K562 (cell line): ENCODE measurements at regions not wholly inside any gene's neighbourhood (a gene's known extent, or its start where the extent isn't known, plus 50 kb on each side); places are given as distances from the start of the nearest gene placed in this dataset.

ENCODE experiments used
- KLF16 ChIP-seq: IDR thresholded peaks from 2 replicates; pipeline ENCODE4 v1.6.1; 2016; ENCODE audit warnings: antibody characterized with exemption
- SETDB1 ChIP-seq: IDR thresholded peaks from one replicate; pipeline ENCODE4 v1.6.1; 2012; ENCODE audit warnings: low read length, control low read depth, inconsistent platforms
- TBL1XR1 ChIP-seq, 2 experiments: IDR thresholded peaks; 2 replicates each; pipeline ENCODE4 v1.6.1; 2012; ENCODE audit warnings: improper control_type of control experiment in 2 of 2, low read length in 2 of 2, mild to moderate bottlenecking in 1 of 2
- ZNF696 ChIP-seq: fragments of 250-450 bp; sonication (Bioruptor Pico); conservative IDR thresholded peaks from 2 replicates; pipeline ENCODE4 v1.4.0; 2020; ENCODE audit warnings: mild to moderate bottlenecking, moderate library complexity

GRCh38 chr1:23627069-23627735 is 64.4 kb upstream of the RPL11 start:
- no peak for TF ChIP-seq TBL1XR1 (IDR thresholded peaks at IDR 0.05; ENCODE audit: low read length in 2 of 2)
- no peak for TF ChIP-seq SETDB1
- no peak for TF ChIP-seq KLF16
- TF ChIP-seq ZNF696 (CRISPR knock-in tag), result no peak
